NCI-H510A treated with DMSO at 0.1 percent for 48 hours (cell line): ENCODE measurements at regions not wholly inside any gene's neighbourhood (a gene's known extent, or its start where the extent isn't known, plus 50 kb on each side); places are given as distances from the start of the nearest gene placed in this dataset.
"Not testable (repeated sequence)": the region's sequence is repeated elsewhere in the genome, so short reads cannot be mapped to it uniquely, and the experiment has no call there.

Source experiments
- DNase-seq: peaks from one replicate; lab custom pipeline; 2025; lab: John Stamatoyannopoulos, UW

DNA sequence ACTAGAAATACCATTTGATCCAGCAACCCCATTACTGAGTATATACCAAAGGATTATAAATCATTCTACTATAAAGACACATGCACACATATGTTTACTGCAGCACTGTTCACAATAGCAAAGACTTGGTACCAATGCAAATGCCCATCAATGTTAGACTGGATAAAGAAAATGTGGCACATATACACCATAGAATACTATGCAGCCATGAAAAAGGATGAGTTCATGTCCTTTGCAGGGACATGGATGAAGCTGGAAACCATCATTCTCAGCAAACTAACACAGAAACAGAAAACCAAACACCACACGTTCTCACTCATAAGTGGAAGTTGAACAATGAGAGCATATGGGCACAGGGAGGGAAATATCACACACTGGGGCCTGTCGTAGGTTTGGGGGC is 106.0 kb downstream of the SPATA18 start:
- not testable (repeated sequence) for DNase-seq

GRCh38 chr4:52157641-52158316 is 106.7 kb downstream of the SPATA18 start:
- no peak for DNase-seq

DNA sequence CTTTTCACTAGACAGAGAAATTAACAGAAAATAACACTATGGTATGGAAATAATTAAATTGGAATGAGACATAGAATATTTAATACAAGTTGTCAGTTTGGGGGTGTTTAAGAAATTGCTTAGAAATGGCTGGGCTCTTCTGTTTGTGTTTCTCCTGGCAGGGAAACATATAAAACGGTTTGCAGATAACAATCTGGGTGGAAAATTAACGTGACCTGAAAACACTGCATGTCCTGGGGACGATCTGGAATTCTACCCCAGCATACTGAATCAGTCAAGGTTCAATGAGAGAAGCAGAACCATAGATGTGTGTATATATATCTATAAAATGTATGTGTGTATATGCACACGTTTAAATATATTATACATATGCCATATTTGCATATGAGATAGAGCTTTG is 109.8 kb downstream of the SPATA18 start:
- DNase-seq: no peak

DNA sequence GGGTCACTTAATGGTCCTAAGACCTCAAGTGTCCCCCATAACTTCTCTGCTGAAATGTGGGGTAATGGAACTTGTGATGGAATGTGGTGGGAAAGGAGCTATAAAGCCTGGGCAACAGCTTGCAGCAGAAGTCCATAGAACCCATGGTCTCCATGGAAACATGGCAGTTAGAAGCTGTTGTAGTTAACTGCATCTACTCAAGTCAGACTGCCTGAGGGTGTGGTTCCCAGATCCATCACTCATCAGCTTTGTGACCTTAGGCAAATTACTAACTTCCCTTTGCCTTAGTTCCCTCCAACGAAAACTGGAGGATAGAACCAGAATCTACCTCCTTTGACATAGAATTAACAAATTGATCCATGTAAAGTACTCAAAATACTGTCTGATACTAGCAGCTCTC is 113.0 kb downstream of the SPATA18 start:
- no peak for DNase-seq

GRCh38 chr4:52172166-52172565 is 121.1 kb downstream of the SPATA18 start:
- no peak for DNase-seq

DNA sequence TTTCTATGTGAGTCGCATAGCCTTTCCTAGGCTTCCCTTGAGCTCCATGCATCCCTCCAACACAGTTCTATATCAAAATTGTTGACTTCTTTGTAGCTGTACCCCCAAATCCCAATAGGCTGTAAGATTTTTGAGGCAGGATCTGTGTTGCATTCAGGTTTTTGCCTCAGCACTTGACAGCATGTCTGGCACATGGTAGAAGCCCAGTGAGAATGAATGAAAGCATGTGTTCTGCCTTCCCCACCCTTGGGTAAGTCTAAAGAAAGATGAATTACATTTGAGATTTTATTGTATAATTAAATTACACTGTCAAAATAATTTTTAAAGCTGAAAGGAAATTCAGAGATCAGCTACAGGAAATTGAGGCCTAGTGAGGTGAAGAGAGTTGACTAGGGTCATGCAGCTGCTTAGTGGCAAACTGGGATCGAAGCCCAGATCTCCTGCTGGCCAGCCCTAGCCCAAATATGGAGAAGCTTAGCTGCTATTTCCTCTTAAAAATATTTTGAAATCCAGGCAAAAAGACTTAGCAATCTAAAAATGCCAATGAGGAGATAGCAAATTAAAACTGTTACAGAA is 122.5 kb downstream of the SPATA18 start:
- no peak for DNase-seq

- no peak for DNase-seq
Measured at GRCh38 chr4:52187603-52188002, 136.5 kb downstream of the SPATA18 start.

GRCh38 chr4:52192001-52192400 is 140.9 kb downstream of the SPATA18 start:
- DNase-seq: no peak

DNA sequence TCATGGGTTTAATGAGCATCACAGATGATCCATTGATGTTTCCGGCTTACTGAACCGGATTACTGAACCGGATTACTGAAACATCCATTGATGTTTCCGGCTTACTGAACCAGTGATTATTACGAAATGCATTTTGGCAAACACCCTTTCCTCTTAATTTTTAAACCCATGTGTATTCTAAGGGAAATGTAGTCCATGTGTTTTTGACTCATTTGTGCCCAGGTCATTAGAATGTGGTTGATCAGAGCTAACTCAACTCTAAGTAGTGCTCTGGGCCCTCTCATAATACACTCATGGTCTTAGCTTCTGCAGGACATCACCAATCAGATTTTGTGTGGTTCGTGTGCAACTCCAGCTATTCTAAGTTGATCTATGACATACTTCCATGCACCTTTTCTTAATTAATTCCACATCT is 141.6 kb downstream of the SPATA18 start:
- DNase-seq: no peak

- DNase-seq: no peak
Measured at GRCh38 chr4:52195869-52196268, 144.8 kb downstream of the SPATA18 start.

- no peak for DNase-seq
Measured at GRCh38 chr4:52196606-52197130, 145.6 kb downstream of the SPATA18 start.

GRCh38 chr4:52197306-52197705 is 146.2 kb downstream of the SPATA18 start:
- no peak for DNase-seq

GRCh38 chr4:52198294-52198693 is 147.2 kb downstream of the SPATA18 start:
- DNase-seq: no peak

GRCh38 chr4:52199574-52200338 is 148.7 kb downstream of the SPATA18 start:
- no peak for DNase-seq

- no peak for DNase-seq
Measured at GRCh38 chr4:52200339-52200725, 149.2 kb downstream of the SPATA18 start.

GRCh38 chr4:52201715-52202114 is 150.6 kb downstream of the SPATA18 start:
- DNase-seq: no peak

DNA sequence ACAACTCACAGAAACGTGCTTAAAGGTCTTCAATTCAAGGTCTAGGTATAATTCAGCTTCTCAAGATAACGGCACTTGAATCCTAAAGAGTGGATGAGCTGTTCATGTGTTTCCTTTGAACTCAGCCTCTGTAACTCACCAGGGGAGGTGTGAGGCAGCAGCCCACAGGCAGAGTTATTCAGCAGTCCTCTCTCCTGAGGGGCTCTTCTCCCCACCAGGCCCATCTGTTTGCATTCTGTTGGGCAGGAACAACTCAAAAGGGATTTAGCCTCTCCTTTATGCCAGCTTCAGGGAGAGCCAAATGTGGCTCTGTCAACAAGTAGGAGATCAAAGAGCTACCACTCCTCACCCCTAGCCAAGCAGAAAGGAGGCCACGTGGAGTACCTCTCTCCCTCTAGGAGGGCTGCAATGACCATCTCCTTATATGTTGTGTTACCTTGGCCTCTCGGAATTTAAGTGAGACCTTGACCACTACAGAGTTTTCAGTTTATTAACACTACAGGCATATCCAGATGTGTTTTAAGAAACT is 151.2 kb downstream of the SPATA18 start:
- no peak for DNase-seq

DNA sequence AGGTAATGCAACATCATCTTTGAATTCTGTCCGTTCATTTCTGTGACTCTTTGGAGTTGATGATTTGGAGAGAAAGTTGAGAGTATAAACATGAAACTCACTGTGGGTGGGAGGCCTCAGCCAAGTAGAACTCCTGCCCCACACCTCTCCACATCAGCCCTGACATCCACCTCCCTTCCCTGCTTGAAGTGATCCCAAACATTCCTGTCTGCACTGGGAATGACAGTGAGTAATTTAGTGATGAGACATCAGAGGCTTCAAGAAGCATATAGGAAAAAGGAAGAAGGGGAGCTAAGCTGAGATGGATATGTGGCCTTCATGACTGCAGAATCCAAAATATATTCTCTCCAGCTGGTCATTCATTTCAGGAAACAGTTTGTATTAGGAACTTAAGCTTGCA is 151.8 kb downstream of the SPATA18 start:
- DNase-seq: no peak

- no peak for DNase-seq
Measured at GRCh38 chr4:52203351-52203750, 152.2 kb downstream of the SPATA18 start.

GRCh38 chr4:52204921-52205320 is 153.8 kb downstream of the SPATA18 start:
- DNase-seq: no peak

DNA sequence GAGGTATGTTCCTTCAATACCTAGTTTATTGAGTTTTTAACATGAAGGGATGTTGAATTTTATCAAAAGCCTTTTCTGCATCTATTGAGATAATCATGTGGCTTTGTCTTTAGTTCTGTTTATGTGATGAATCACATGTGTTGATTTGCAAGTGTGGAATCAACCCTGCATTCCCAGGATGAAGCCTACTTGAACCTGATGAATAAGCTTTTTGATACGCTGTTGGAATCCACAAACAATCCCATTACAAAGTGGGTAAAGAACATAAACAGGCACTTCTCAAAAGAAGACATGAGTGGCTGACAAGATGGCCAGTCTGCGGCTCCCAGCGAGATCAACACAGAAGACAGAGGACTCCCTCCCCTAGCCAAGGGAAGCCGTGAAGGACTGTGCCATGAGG is 156.0 kb downstream of the SPATA18 start:
- DNase-seq: not testable (repeated sequence)

- DNase-seq: no peak
Measured at GRCh38 chr4:52212702-52213101, 161.6 kb downstream of the SPATA18 start.

DNA sequence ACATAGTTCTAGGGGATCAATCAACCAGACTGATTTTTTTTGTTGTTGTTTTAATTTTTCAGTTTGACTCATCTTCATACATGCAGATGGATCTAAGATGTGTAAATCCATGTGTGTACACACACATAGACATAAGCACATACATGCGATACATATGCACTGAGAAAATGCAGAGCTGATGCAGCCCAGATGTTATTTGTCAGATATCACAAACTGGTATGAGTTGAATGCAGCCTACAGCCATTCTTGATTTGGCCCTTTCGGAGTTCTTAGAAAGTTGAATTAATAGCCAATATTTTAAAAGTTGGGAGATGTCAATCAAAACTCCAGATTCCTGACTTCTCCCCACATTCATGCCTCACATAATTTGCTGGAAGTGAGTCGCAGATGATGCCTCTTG is 180.4 kb downstream of the SPATA18 start:
- DNase-seq: no peak
